Neural cell (in vitro differentiated cells): ENCODE measurements at regions not wholly inside any gene's neighbourhood (a gene's known extent, or its start where the extent isn't known, plus 50 kb on each side); places are given as distances from the start of the nearest gene placed in this dataset.

Experiments
- POLR2AphosphoS5 ChIP-seq: IDR thresholded peaks from 2 replicates; pipeline ENCODE4 v1.6.1; 2012
- RAD21 ChIP-seq: fragments of 450-650 bp; conservative IDR thresholded peaks from 2 replicates; pipeline ENCODE4 v1.6.1; 2014; ENCODE audit warnings: antibody characterized with exemption, mild to moderate bottlenecking, moderate library complexity
- SMC3 ChIP-seq: fragments of 450-650 bp; conservative IDR thresholded peaks from 2 replicates; pipeline ENCODE4 v1.6.1; 2014; ENCODE audit warnings: antibody characterized with exemption, mild to moderate bottlenecking, moderate library complexity; ENCODE audit not compliant: poor library complexity
- TF ChIP-seq, protein P1 (sequence below): fragments of 450-650 bp; IDR thresholded peaks from 2 replicates; pipeline ENCODE4 v1.5.1; 2014; ENCODE audit warnings: antibody characterized with exemption, mild to moderate bottlenecking, moderate library complexity; ENCODE audit not compliant: poor library complexity, severe bottlenecking

DNA sequence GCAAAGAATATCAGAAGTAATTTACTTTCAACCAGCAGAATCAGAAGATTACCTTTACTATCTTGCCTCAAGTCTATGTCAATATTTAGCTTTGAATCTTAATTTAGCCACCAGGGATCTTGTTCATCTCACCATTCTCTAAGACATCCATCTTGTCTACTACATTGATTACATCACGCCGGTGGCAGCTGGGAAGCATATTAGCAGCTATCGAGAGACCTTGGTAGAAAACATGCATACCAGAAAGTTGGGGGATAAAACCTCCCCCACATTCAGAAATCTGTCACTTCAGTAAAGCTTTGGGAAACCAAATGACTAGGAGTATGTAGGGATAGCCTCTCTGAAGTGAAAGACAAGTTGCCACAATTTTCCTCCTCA, 703.8 kb upstream of the FSHR start:
- TF ChIP-seq, protein P1, sequence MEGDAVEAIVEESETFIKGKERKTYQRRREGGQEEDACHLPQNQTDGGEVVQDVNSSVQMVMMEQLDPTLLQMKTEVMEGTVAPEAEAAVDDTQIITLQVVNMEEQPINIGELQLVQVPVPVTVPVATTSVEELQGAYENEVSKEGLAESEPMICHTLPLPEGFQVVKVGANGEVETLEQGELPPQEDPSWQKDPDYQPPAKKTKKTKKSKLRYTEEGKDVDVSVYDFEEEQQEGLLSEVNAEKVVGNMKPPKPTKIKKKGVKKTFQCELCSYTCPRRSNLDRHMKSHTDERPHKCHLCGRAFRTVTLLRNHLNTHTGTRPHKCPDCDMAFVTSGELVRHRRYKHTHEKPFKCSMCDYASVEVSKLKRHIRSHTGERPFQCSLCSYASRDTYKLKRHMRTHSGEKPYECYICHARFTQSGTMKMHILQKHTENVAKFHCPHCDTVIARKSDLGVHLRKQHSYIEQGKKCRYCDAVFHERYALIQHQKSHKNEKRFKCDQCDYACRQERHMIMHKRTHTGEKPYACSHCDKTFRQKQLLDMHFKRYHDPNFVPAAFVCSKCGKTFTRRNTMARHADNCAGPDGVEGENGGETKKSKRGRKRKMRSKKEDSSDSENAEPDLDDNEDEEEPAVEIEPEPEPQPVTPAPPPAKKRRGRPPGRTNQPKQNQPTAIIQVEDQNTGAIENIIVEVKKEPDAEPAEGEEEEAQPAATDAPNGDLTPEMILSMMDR, result no peak
- TF ChIP-seq RAD21 (no peak), POLR2AphosphoS5 (no peak), SMC3 (no peak)
